CD4-positive, alpha-beta T cell treated with Interferon alpha-2 for 1 hour (primary cell): ENCODE measurements at regions not wholly inside any gene's neighbourhood (a gene's known extent, or its start where the extent isn't known, plus 50 kb on each side); places are given as distances from the start of the nearest gene placed in this dataset.

Experiments
- DNase-seq, 2 donors: peaks; one replicate each; pipeline ENCODE4 v3.0.0-alpha.2; 2020 to 2022

GRCh38 chr1:98374098-98374497 lies 287.4 kb upstream of the SNX7 start:
- no peak for DNase-seq

DNA sequence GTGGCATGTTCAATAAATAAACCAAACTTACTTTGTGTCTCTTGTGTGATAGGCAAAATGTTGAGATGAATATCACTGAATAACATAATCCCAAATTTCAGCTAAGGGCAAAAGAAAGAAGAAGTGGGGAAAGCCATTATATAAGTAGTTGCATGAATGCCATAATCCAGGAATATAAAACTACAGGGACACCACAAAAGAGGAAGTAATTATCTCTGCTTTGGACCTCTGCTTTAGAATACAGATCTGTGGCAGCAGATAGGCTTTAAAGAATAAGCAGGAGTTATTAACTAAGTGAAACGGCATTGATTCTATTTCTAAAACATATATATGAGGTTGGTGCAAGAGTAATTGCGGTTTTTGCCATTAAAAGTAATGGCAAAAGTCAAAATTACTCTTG lies 288.5 kb upstream of the SNX7 start:
- DNase-seq, result no peak

DNA sequence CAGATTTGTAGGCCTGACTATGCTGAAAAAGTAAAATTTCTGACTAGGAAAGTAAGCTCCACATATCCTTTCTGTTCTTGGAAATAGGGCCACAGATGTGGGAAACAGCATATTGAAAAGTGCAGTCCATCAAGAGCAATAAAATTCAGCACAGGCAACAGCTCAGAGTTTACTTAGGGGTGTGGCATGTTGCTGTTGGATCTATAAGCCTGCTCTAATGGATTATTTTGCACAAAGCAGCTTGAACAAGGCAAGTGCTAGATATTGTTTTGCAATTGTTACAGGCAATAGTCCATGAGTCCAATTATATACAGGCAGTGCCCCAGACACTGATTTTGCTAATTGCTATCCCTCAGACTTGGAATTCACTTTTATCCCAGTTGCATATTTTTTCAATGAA lies 289.8 kb upstream of the SNX7 start:
- no peak for DNase-seq

DNA sequence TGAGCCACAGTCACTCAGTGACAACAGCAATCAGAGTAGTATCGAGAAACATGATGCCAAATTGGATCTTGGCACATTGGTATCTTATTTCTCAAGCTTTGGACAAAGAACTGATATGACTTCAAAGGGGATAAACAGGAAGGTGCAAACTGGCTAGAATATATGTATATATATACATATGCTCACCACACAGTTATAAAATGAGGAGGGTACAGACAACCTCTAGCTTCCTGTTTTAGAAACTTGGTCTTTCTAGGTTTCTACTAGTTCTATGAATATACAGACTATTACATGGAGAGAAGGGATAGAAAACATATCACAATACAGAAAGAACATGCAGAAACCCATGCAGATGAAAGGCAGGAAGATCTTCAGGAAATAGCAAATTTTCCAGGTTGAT lies 292.1 kb upstream of the SNX7 start:
- DNase-seq, result no peak

DNA sequence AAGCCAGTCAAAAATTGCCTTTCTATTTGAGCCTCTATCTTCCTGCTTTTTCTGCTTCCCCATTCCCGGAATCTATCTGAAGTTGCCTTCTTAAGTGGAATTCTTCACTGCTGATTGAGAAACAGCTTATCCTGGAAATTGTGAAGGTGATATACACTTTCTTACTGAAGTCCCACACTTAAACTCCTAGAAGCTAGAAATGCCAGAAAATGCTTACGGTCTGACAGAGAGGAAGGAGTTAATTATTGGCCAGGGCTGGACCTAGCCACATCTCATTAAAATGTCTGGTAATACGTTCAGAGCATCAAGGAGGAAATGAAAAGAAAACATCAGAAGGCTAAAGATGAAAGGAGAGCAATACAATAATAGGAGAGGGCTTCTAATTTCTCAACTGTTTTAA lies 292.5 kb upstream of the SNX7 start:
- no peak for DNase-seq

DNA sequence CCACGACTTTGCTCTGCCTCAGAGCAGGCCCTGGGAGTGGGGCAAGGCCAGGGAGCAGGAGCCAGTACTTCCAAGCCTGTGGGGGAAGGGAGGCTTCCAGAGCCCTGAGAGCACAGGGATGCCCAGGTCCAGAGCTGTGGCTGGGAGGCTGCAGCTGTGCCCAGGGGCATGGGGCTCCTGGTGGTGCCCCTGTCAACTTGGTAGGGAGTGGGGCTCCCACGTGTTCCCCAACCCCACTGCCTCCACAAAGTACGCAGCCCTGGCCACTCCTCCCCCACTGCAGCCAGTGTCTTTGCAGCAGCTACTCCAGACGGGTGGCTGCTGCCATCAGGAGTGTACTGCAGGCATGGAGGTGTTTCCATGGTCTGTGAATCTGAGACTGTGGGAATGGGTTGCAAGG lies 294.1 kb upstream of the SNX7 start:
- DNase-seq, result no peak

GRCh38 chr1:98366343-98366742 lies 295.2 kb upstream of the SNX7 start:
- no peak for DNase-seq

DNA sequence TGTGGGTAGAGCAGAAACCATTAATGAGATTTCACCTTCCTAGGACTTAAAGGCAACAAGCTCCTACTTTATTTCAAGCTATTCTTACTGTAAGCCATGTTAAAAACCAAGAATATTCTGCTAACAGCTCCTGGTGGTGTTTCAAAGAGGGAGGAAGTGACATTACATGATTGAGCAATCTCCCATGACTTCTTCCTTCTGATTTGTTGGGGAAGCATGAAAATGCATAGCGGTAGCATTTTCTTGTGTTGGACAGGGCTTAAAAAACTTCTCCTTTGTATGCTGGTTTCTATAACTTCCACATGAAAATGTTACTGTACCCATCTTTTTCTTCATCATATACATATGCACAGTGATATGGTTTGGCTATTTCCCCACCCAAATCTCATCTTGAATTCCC lies 297.0 kb upstream of the SNX7 start:
- no peak for DNase-seq

GRCh38 chr1:98360864-98361263 lies 300.7 kb upstream of the SNX7 start:
- no peak for DNase-seq

GRCh38 chr1:98355656-98356383 lies 305.7 kb upstream of the SNX7 start:
- no peak for DNase-seq

DNA sequence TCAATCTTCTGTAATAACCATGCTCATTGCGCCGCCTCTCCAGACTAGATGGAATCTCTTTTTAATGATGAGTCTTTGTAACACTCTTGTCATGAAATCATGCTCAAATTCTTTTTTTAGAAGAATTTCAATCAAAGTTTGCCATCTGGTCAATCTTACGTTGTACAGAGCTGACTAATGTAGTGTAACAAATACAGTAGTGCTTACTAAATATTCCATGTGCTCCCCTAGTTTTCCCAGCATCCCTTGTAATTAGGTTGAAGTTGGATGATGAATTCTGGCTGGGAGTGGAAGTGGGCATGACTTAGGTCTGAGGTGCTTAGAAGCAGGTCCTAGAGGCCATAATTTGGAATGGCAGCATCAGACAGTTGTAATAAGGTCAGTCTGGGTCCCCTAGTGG lies 309.1 kb upstream of the SNX7 start:
- DNase-seq, result no peak

DNA sequence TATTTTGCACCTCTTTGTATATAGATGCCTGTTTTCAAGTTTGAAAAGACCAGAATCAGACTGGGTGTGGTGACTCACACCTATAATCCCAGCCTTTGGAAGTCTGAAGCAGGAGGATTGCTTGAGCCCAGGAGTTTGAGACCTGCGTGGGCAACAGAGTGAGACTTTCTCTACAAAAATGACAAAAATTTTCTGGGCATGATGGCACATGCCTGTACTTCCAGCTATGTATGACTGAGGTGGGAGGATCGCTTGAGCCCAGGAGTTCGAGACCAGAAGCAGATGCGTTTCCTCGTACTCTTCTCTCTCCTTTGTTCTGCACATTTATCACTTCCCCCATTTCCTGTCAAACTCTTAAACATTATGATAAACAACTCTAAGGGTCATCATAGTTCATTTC lies 310.0 kb upstream of the SNX7 start:
- DNase-seq, result no peak

GRCh38 chr1:98345417-98345816 lies 316.1 kb upstream of the SNX7 start:
- no peak for DNase-seq

DNA sequence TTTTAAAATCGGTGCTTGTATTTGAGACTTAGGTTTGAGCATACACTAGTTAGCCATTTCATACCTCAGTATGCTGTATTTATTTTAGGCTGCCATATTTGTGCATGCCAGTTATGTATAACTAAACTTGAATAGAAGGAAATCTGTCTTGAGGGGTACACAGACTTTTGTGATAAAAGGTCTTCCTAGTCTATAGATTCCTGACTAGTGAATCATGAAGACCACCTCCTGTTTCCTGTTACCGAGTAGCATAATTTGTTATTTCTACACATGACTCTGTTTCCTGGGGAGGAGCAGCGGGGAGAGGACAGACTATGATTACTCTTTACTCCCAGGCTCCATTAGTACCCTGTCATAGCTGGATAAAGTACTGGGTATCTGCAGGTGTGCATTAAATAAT lies 316.8 kb upstream of the SNX7 start:
- DNase-seq, result no peak

GRCh38 chr1:98342566-98342965 lies 319.0 kb upstream of the SNX7 start:
- no peak for DNase-seq

- no peak for DNase-seq
Measured at GRCh38 chr1:98340511-98340910, 321.0 kb upstream of the SNX7 start.

DNA sequence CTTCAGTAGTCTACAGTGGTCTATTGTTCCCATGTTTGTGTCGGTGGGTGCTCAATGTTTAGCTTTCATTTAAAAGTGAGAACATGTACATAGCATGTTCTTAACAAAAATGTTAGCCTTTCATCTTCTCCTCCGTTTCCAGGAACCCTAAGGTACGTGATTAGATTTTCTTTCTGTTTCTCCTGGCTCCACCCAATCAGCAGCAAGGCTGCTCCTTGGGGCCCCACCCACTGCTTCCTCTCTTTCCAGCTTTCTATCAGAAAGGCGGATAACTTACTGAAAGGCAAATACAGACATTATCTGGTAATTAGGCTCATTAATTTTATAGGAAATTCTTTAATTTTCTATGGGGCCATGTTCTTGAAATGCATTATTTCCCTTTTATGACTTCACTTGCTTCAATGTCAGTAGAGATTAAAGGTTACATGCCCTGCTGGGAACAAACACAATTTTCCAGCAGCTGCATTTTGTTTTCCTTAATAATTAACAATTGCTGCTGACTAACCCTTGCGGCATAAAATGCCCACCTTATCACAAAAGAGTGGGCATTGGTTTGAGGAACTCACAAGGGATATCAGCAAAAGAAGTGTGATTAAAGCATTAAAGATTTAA lies 324.9 kb upstream of the SNX7 start:
- no peak for DNase-seq

DNA sequence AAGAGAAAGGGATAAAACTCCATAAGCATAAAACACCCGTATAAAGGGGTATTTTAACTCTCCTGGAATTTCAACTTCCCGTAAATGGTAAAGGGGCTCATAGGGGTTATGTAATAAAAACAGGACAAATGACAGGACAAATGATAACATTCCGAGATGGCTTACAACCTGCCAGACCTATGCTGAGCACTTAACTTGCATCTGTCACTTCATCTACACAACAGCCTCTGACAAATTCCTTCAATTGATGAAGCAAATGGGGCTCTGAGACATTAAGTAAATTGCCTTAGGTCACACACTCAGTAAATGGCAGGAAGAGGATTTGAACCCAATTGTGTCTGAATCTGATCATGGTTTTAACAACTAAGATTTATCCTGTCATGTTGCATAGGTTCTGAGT lies 327.6 kb upstream of the SNX7 start:
- DNase-seq, result no peak

DNA sequence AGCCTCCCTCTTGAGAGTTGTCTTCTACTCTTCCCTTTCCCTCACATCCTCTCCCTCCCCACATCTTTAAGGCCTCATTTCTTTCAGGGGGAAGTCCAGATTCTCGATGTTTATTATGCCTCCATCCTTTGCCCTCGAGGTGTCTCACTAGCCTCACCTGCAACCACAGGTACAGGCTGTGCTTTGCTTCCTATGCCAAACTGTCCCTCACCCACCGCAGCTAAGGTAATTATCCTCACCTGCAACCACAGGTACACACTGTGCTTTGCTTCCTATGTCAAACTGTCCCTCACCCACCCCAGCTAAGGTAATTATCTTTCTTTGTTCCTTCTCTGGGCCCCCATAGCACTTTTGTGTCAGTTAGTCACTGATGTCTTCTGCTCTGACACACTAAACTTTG lies 328.1 kb upstream of the SNX7 start:
- no peak for DNase-seq

DNA sequence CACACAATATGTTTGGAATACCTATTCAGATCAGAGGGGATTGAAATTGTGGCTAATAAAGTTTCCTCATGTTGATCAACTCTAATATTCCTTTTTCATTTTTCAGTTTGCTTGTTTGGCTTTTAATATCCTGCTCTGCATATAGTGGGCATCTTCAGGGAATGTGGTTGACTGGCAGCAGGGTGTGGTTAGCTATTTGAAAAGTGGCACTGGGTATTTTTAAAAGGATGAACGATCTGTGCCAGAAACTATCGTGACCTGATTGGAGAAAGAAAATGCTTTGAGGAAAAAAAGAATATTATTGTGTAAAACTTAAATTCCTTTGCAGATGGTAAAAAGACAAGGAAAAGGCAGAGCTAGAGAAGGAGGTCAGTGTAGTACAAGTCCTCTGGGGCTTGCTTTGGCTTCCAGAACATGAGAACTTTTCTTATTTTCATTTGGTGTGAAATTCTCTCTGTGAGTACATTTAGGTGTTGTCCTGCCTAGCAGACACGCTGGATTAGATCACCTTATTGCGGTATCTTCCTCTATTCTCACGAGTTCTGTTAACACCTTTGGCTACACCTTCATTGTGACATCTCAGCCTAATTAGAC lies 329.7 kb upstream of the SNX7 start:
- no peak for DNase-seq

- DNase-seq, result no peak
Measured at GRCh38 chr1:98331243-98331642, 330.3 kb upstream of the SNX7 start.

GRCh38 chr1:98330224-98330623 lies 331.3 kb upstream of the SNX7 start:
- no peak for DNase-seq

- no peak for DNase-seq
Measured at GRCh38 chr1:98328855-98329254, 332.7 kb upstream of the SNX7 start.

DNA sequence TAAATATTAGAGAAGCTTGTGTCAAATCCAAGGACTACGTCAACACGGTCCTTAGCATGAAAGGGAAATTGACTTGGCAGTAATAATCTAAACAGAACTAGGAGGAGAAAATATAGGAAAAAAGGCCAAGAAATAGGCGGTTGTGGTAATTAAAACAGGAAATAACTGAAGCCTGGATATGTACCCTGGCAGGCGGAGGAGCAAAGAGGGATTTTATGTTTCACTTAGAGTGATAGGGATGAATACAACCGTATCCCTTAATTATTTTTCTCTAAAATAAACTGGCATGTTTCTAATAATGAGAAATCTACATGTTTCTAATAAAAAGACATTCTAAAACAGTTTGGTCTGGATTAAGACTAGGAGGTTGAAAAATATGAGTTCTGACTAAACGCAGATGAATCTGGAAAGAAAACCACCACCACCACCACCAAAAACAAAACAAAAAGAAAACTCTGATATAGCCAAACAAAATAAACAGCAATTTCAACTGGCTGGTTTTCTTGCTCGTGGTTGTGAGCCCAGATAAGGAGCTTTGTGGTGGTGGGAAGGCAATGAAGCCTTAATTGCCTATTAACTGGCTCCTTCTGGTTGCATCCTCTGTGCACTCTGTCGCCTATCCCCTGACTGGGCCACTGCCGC lies 334.2 kb upstream of the SNX7 start:
- DNase-seq, result no peak
